ENCODE measurements at regions not wholly inside any gene's neighbourhood (a gene's known extent, or its start where the extent isn't known, plus 50 kb on each side); places are given as distances from the start of the nearest gene placed in this dataset.
A peak's percentile ranks its signal among the peaks of the same experiment; 100 is the strongest.
"Not testable (repeated sequence)": the region's sequence is repeated elsewhere in the genome, so short reads cannot be mapped to it uniquely, and the experiment has no call there.

GRCh38 chr4:82301390-82301789 is 72.4 kb downstream of the HNRNPD start:
- H3K4me3 ChIP-seq (ENCODE audit: low read length), result not testable (repeated sequence)

DNA sequence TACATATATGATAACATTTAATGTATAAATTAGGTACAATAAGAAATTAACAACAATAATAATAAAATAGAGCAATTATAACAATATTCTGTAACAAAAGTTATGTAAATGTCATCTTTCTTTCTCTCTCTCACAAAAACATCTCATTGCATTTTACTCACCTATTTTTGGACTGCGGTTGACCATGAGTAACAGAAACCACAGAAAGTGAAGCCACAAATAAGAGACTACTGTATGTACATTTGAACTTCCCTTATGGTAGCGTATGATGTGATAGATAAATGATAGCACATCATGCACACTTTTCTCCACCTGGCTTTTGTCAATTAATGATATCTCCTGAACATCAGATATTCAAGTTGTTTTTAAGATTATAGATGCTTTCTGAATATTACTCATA is 80.5 kb downstream of the HNRNPD start:
- no peak overlapping the region for H3K4me3 ChIP-seq (ENCODE audit: low read length)
- no peak for DNase-seq (ENCODE audit: low read depth)
- TF ChIP-seq, protein P1, sequence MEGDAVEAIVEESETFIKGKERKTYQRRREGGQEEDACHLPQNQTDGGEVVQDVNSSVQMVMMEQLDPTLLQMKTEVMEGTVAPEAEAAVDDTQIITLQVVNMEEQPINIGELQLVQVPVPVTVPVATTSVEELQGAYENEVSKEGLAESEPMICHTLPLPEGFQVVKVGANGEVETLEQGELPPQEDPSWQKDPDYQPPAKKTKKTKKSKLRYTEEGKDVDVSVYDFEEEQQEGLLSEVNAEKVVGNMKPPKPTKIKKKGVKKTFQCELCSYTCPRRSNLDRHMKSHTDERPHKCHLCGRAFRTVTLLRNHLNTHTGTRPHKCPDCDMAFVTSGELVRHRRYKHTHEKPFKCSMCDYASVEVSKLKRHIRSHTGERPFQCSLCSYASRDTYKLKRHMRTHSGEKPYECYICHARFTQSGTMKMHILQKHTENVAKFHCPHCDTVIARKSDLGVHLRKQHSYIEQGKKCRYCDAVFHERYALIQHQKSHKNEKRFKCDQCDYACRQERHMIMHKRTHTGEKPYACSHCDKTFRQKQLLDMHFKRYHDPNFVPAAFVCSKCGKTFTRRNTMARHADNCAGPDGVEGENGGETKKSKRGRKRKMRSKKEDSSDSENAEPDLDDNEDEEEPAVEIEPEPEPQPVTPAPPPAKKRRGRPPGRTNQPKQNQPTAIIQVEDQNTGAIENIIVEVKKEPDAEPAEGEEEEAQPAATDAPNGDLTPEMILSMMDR (IDR thresholded peaks at IDR 0.05; ENCODE audit: insufficient read depth, low read depth, low read length, missing control alignments), result no peak

More at GRCh38 chr4:82301390-82301789, 72.4 kb downstream of the HNRNPD start:
- not testable (repeated sequence) for DNase-seq (ENCODE audit: low read depth)

DNA sequence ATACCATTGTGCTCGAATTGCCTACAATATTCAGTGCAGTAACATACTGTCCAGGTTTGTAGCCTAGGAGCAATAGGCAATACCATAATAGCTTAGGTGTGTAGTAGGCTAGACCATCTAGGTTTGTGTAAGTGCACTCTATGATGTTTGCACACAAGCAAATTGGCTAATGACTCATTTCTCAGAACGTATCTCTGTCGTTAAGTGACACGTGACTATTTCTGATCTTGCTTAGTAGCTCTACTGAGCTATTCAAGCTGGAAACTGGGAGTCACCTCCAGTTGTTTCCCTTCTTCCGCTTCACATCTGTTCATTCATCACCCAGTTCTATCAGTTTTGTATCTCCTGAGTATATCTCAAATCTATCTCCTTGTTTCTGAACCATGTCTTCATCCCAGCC is 86.1 kb downstream of the HNRNPD start:
- H3K4me3 ChIP-seq (ENCODE audit: low read length), result no peak overlapping the region
- TF ChIP-seq, protein P1 (IDR thresholded peaks at IDR 0.05; ENCODE audit: insufficient read depth, low read depth, low read length, missing control alignments), result no peak
- DNase-seq (ENCODE audit: low read depth), result peak; percentile 41

DNA sequence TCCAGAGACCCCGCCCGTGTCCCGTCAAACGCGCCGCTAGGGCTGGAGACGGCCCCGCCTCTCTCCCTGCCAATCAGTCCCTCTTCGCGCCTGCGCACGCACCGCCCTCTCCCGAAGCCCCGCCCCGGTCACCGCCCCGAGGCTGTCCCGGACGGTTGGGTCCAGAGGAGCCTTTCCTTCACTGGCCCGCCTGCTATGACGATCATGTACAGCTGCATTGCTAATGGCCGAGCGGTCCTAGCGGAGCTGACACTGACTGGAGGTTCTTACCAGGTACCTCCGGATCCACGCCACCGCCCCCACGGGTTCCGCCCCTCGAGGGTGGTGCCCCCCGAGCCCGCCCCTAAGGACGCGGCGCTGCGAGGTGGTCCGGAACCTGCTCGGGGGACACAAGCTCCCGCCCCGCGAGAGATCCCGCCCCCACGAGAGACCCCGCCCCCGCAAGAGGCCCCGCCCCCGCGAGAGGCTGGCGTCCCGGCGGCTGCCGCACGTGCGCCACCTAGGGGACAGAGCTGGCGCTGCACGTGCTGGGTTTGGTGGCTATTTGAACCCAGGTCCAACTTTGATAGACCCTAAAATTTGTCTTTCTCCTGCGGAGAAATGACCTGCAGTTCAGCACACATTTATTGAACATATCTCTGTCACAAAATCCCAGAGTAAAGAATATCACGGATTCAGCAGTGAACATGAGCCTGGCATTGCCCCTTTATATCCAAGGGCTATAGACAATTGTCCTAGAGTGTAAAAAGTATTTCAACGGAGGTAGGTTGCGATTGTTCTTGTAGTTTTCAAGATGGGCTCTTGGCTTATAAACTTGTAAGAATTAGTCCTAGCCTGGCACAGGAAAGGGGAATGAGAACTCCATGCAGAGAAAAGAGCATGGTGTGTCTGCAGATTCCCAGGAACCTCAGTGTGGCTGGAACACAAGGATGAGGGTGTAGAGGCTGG is 88.7 kb downstream of the HNRNPD start:
- TF ChIP-seq, protein P1 (IDR thresholded peaks at IDR 0.05; ENCODE audit: insufficient read depth, low read depth, low read length, missing control alignments), result peak; percentile 84
- DNase-seq (ENCODE audit: low read depth), result peak; percentile 100
- peak overlapping the region; percentile 49 for H3K4me3 ChIP-seq (ENCODE audit: low read length)

DNA sequence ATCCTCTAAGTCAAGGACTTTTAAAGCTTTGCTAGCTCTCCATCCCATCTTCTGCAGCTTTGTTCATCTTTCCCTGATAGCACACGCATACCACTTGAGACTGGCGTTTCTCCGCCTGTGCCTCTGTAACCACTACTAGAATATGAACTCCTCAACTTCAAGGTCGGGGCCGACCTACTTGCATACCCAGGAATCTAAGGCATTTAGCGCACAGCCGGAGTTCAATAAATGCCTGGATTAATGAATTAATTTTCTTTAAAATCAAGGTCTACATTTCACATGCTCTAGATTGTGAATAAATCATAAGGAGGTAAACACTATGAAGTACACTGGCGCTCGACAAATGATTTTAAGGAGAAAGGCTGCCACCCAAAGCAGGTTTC is 89.3 kb downstream of the HNRNPD start:
- TF ChIP-seq, protein P1 (IDR thresholded peaks at IDR 0.05; ENCODE audit: insufficient read depth, low read depth, low read length, missing control alignments), result peak; percentile 8
- DNase-seq (ENCODE audit: low read depth), result no peak
- peak overlapping the region; percentile 49 for H3K4me3 ChIP-seq (ENCODE audit: low read length)

- no peak overlapping the region for H3K4me3 ChIP-seq (ENCODE audit: low read length)
- DNase-seq (ENCODE audit: low read depth), result no peak
- TF ChIP-seq, protein P1 (IDR thresholded peaks at IDR 0.05; ENCODE audit: insufficient read depth, low read depth, low read length, missing control alignments), result no peak
Measured at GRCh38 chr4:82282875-82283274, 90.9 kb downstream of the HNRNPD start.

DNA sequence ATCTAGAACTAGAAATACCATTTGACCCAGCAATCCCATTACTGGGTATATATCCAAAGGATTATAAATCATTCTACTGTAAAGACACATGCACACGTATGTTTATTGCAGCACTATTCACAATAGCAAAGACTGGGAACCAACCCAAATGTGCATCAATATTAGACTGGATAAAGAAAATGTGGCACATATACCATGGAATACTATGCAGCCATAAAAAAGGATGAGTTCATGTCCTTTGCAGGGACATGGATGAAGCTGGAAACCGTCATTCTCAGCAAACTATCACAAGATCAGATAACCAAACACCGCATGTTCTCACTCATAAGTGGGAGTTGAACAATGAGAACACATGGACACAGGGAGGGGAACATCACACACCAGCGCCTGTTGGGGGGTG is 94.2 kb downstream of the HNRNPD start:
- not testable (repeated sequence) for DNase-seq (ENCODE audit: low read depth); H3K4me3 ChIP-seq (ENCODE audit: low read length)

DNA sequence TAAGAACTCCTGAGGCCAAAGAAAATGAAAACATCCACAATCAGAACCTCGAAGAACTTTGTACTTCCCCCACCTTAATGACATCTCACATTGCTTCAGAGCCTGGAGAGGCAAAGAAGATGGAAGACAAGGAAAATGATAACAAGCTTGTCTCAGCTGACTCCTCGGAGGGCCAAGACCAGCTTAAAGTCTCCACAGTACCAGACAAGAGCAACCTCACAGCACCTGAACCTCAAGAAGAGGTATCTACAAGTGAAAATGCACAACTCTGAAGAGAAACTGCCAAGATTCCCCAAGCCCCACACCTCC is 97.5 kb downstream of the HNRNPD start:
- TF ChIP-seq, protein P1 (IDR thresholded peaks at IDR 0.05; ENCODE audit: insufficient read depth, low read depth, low read length, missing control alignments), result no peak
- no peak for DNase-seq (ENCODE audit: low read depth)
- H3K4me3 ChIP-seq (ENCODE audit: low read length), result no peak overlapping the region

All from epithelial cell of esophagus (primary cell).